ENCODE measurements at regions not wholly inside any gene's neighbourhood (a gene's known extent, or its start where the extent isn't known, plus 50 kb on each side); places are given as distances from the start of the nearest gene placed in this dataset.

- 0 out of 7 replicates have a peak, but pooled peaks cover 0 to 4% (median 0%) of the 10 kb centered on the region in 4 experiments for H3K4me1 ChIP-seq (replicated peaks in 1 of 4; ENCODE audit: control insufficient read depth in 3 of 4, insufficient read depth in 4 of 4, low read length in 3 of 4)
- no peak for TF ChIP-seq SUZ12 (IDR thresholded peaks at IDR 0.05; ENCODE audit: low read length)
- TF ChIP-seq TBP (IDR thresholded peaks at IDR 0.05; ENCODE audit: low read depth, low read length) = no peak
- no peak for TF ChIP-seq RFX5 (IDR thresholded peaks at IDR 0.05; ENCODE audit: borderline replicate concordance, low read depth, low read length)
- no peak for TF ChIP-seq KDM4A (IDR thresholded peaks at IDR 0.05; ENCODE audit: low read depth, low read length, severe bottlenecking)
- no peak overlapping the region for H2BK20ac ChIP-seq (ENCODE audit: low read length)
- H3K79me1 ChIP-seq (ENCODE audit: low read depth, low read length) = no peaks in the 10 kb centered on the region
- no peaks in the 10 kb centered on the region for H4K20me1 ChIP-seq (replicated peaks in 1 of 2; ENCODE audit: control insufficient read depth in 1 of 2, insufficient read depth in 2 of 2, low read length in 2 of 2)
- no peak overlapping the region for H4K8ac ChIP-seq (ENCODE audit: extremely low read depth, insufficient read depth, low read length)
- ChIA-PET CTCF (ENCODE audit: partially characterized antibody) (interaction anchor here (0.9 to 4.0 kb wide), 5 partner anchors 11 to 196 kb away, joined by 3 to 29 read pairs (median 5); no protein-coding TSS in a partner anchor), POLR2A (ENCODE audit: partially characterized antibody) (no interaction called here)
- no peak overlapping the region for H3K56ac ChIP-seq (replicated peaks; ENCODE audit: insufficient read length, low read depth, low read length)
- no peak overlapping the region for H4K5ac ChIP-seq (ENCODE audit: insufficient read length, low read depth, low read length)
- no peak overlapping the region for H3K14ac ChIP-seq (ENCODE audit: insufficient read length)
- no peak overlapping the region for H4K91ac ChIP-seq (replicated peaks; ENCODE audit: insufficient read length, low read length)
- 93% methylated on average over 1 of the region's 1 CpG; no CpG with 5 or more reads in 1 of the 2 experiments for WGBS, 2 experiments (ENCODE audit: extremely low coverage in 1 of 2, insufficient coverage in 1 of 2, insufficient read length in 1 of 2, insufficient replicate concordance in 2 of 2, low coverage in 1 of 2, low lambda C conversion rate in 2 of 2, missing lambda C conversion rate in 1 of 2)
- no peak overlapping the region for H3K4ac ChIP-seq (replicated peaks; ENCODE audit: insufficient read length, low read depth, low read length)
- FAIRE-seq (no peak), DNase-seq (ENCODE audit: low read depth in 1 of 2, low spot score in 2 of 2) (no peak)
- no peaks in the 10 kb centered on the region for H3K9me3 ChIP-seq (ENCODE audit: insufficient read depth in 2 of 2, low read depth in 1 of 2, low read length in 1 of 2)
- no peak overlapping the region for H2BK12ac ChIP-seq (ENCODE audit: low read depth, low read length)
- no peak overlapping the region for H3K23ac ChIP-seq (ENCODE audit: insufficient read length)
- H3K4me3 ChIP-seq (ENCODE audit: extremely low read depth in 1 of 4, insufficient read depth in 2 of 4, low read depth in 3 of 4, low read length in 4 of 4) = no peak overlapping the region
- H2BK5ac ChIP-seq (ENCODE audit: low read depth, low read length) = no peak overlapping the region
- no peak overlapping the region for H2AFZ ChIP-seq (ENCODE audit: low read length)
- H3K27me3 ChIP-seq (replicated peaks in 1 of 4; ENCODE audit: control insufficient read depth in 3 of 4, extremely low read depth in 1 of 4, insufficient read depth in 3 of 4, low read length in 3 of 4) = no peaks in the 10 kb centered on the region
- no peak overlapping the region for H2AK5ac ChIP-seq (ENCODE audit: low read depth, low read length)
- no peak overlapping the region for H2BK15ac ChIP-seq (ENCODE audit: low read length)
- H2BK120ac ChIP-seq (replicated peaks; ENCODE audit: low read depth, low read length) = no peak overlapping the region
- no peak overlapping the region for H3K18ac ChIP-seq (ENCODE audit: extremely low read depth, low read length)
- no peaks in the 10 kb centered on the region for H3K79me2 ChIP-seq (ENCODE audit: control insufficient read depth in 1 of 2, insufficient read depth in 2 of 2, low read length in 2 of 2)
- H3K36me3 ChIP-seq (ENCODE audit: control insufficient read depth in 2 of 4, insufficient read depth in 4 of 4, low read length in 3 of 4) = no peaks in the 10 kb centered on the region
- H3K9ac ChIP-seq (replicated peaks in 1 of 4; ENCODE audit: extremely low read depth in 1 of 4, low read depth in 3 of 4, low read length in 3 of 4) = no peak overlapping the region
- no peak overlapping the region for H3K27ac ChIP-seq (ENCODE audit: low read depth, low read length)
- no peaks in the 10 kb centered on the region for H3K23me2 ChIP-seq (ENCODE audit: low read depth, low read length)
- no peak overlapping the region for H3K4me2 ChIP-seq (ENCODE audit: insufficient read depth in 1 of 2, low read depth in 2 of 2, low read length in 2 of 2)
Observed at GRCh38 chr5:103452666-103453065, 109.9 kb downstream of the NUDT12 start.
